A549 (cell line): ENCODE measurements at regions not wholly inside any gene's neighbourhood (a gene's known extent, or its start where the extent isn't known, plus 50 kb on each side); places are given as distances from the start of the nearest gene placed in this dataset.

Experiments used
- ATAC-seq, 2 experiments: fragments of 200-7000 bp in 1 of 2; fragments of >200 bp in 1 of 2; cut with Nextera tagmentation in 1 of 2; cut with Tn5 transposase in 1 of 2; 3 replicates each; pipeline versions ENCODE4 v1.8.0 to v1.9.1; 2018 to 2020; ENCODE audit warnings: mild to moderate bottlenecking in 1 of 2, moderate library complexity in 1 of 2
- CTCF ChIA-PET: fragments of 300-600 bp; sonication (Branson Sonifier 250); formaldehyde crosslinking; extraction: SDS; loops from one replicate; lab custom pipeline; 2021; ENCODE audit warnings: antibody characterized with exemption, inconsistent platforms; lab: Yijun Ruan, JAX
- POLR2A ChIA-PET: fragments of 350-600 bp; formaldehyde crosslinking; extraction: SDS; loops from one replicate; lab custom pipeline; 2021; ENCODE audit warnings: antibody characterized with exemption, inconsistent platforms; lab: Yijun Ruan, JAX
- DNase-seq, 2 experiments: peaks; one replicate each; pipeline versions ENCODE4 v3.0.0 to v3.0.0-alpha.2; 2011 to 2016; ENCODE audit warnings: low read depth in 1 of 2, low spot score in 1 of 2
- FAIRE-seq: peaks from 2 replicates; lab custom pipeline; 2011; peaks lifted over from hg19 to GRCh38; lab: Jason Lieb, UNC
- H3K27ac ChIP-seq, 2 experiments: fragments of >200 bp; sonication (Bioruptor Twin); formaldehyde crosslinking; 3 replicates each; pipeline ENCODE4 v1.5.1; 2016 to 2017
- H3K4me1 ChIP-seq: fragments of >200 bp; sonication (Bioruptor Twin); formaldehyde crosslinking; 3 replicates; pipeline ENCODE4 v1.6.1; 2016
- H3K4me2 ChIP-seq: fragments of >200 bp; sonication (Bioruptor Twin); formaldehyde crosslinking; 3 replicates; pipeline ENCODE4 v1.6.1; 2016
- H3K4me3 ChIP-seq: fragments of >200 bp; sonication (Bioruptor Twin); formaldehyde crosslinking; 3 replicates; pipeline ENCODE4 v1.5.1; 2016
- H3K9me3 ChIP-seq: fragments of >200 bp; sonication (Bioruptor Twin); formaldehyde crosslinking; 3 replicates; pipeline ENCODE4 v1.6.1; 2016
- BHLHE40 ChIP-seq: IDR thresholded peaks from 2 replicates; pipeline ENCODE4 v1.6.1; 2012; ENCODE audit warnings: low read depth, low read length, inconsistent platforms
- CBX8 ChIP-seq: fragments of 200-600 bp; sonication (generic); IDR thresholded peaks from 2 replicates; pipeline ENCODE4 v1.6.1; 2016
- CEBPB ChIP-seq, 2 experiments: fragments of >200 bp in 1 of 2; sonication (Bioruptor Twin) in 1 of 2; formaldehyde crosslinking in 1 of 2; IDR thresholded peaks; 2 replicates each; pipeline ENCODE4 v1.6.1; 2012 to 2016
- CHD4 ChIP-seq: fragments of 200-600 bp; sonication (generic); IDR thresholded peaks from 2 replicates; pipeline ENCODE4 v1.6.1; 2016; ENCODE audit warnings: antibody characterized with exemption, mild to moderate bottlenecking, borderline replicate concordance
- EHMT2 ChIP-seq: fragments of 200-600 bp; sonication (generic); IDR thresholded peaks from 2 replicates; pipeline ENCODE4 v1.6.1; 2016; ENCODE audit warnings: antibody characterized with exemption, low read depth, mild to moderate bottlenecking, moderate library complexity
- EP300 ChIP-seq, 2 experiments: fragments of >200 bp; sonication (Bioruptor Twin); formaldehyde crosslinking; IDR thresholded peaks; 2 replicates in 1 of 2; 3 replicates in 1 of 2; pipeline ENCODE4 v1.6.1; 2016 to 2017
- ESRRA ChIP-seq: fragments of 150-350 bp; IDR thresholded peaks from 2 replicates; pipeline ENCODE4 v1.6.1; 2014; ENCODE audit warnings: mild to moderate bottlenecking, low read length, borderline replicate concordance
- GATA3 ChIP-seq: IDR thresholded peaks from 2 replicates; pipeline ENCODE4 v1.6.1; 2012; ENCODE audit warnings: borderline replicate concordance
- HDAC2 ChIP-seq: fragments of 200-600 bp; sonication (generic); IDR thresholded peaks from 2 replicates; pipeline ENCODE4 v1.6.1; 2016
- HOXA7 ChIP-seq: fragments of 250-450 bp; sonication (Bioruptor Pico); IDR thresholded peaks from 2 replicates; pipeline ENCODE4 v1.5.0; 2020; ENCODE audit warnings: mild to moderate bottlenecking, moderate library complexity
- HOXB5 ChIP-seq: fragments of 250-450 bp; sonication (Bioruptor Pico); IDR thresholded peaks from 2 replicates; pipeline ENCODE4 v1.5.0; 2020; ENCODE audit warnings: mild to moderate bottlenecking, moderate library complexity
- KDM1A ChIP-seq: fragments of 200-600 bp; sonication (generic); IDR thresholded peaks from 2 replicates; pipeline ENCODE4 v1.6.1; 2016; ENCODE audit warnings: low read depth, mild to moderate bottlenecking
- NFE2L2 ChIP-seq: fragments of 150-350 bp; conservative IDR thresholded peaks from 2 replicates; pipeline ENCODE4 v1.6.1; 2014; ENCODE audit warnings: low read length
- NPAS2 ChIP-seq: fragments of 250-450 bp; sonication (Bioruptor Pico); IDR thresholded peaks from 2 replicates; pipeline ENCODE4 v1.8.0; 2022; ENCODE audit warnings: mild to moderate bottlenecking, moderate library complexity, borderline replicate concordance
- POLR2A ChIP-seq: IDR thresholded peaks from 2 replicates; pipeline ENCODE4 v1.6.1; 2012; ENCODE audit warnings: mild to moderate bottlenecking, low read length
- RAD21 ChIP-seq, 2 experiments: fragments of >200 bp in 1 of 2; sonication (Bioruptor Twin) in 1 of 2; formaldehyde crosslinking in 1 of 2; IDR thresholded peaks in 1 of 2; conservative IDR thresholded peaks in 1 of 2; 2 replicates in 1 of 2; 3 replicates in 1 of 2; pipeline ENCODE4 v1.6.1; 2012 to 2018; ENCODE audit warnings: inconsistent platforms in 1 of 2
- RARB ChIP-seq: fragments of 250-450 bp; sonication (Bioruptor Pico); IDR thresholded peaks from 2 replicates; pipeline ENCODE4 v1.8.0; 2021; ENCODE audit warnings: mild to moderate bottlenecking, moderate library complexity
- RCOR1 ChIP-seq: fragments of 150-350 bp; IDR thresholded peaks from 2 replicates; pipeline ENCODE4 v1.6.1; 2014; ENCODE audit warnings: antibody characterized with exemption, low read length, low read depth
- SMC3 ChIP-seq: fragments of >200 bp; sonication (Bioruptor Twin); formaldehyde crosslinking; IDR thresholded peaks from 3 replicates; pipeline ENCODE4 v1.6.1; 2018; ENCODE audit warnings: inconsistent platforms
- TP53 ChIP-seq: fragments of 250-450 bp; sonication (Bioruptor Pico); IDR thresholded peaks from 2 replicates; pipeline ENCODE4 v1.5.0; 2021; ENCODE audit warnings: mild to moderate bottlenecking, moderate library complexity
- ZFP36 ChIP-seq: fragments of 450-650 bp; IDR thresholded peaks from 2 replicates; pipeline ENCODE4 v1.6.1; 2014; ENCODE audit warnings: borderline replicate concordance; ENCODE audit not compliant: partially characterized antibody
- WGBS: methylation state at CpG from one replicate; pipeline ENCODE4 v1.1.6; 2017; ENCODE audit errors: missing lambda C conversion rate; 5-methylcytosine and 5-hydroxymethylcytosine counted together
- TF ChIP-seq, protein P1 (sequence below): IDR thresholded peaks from 2 replicates; pipeline ENCODE4 v1.6.1; 2012; ENCODE audit warnings: low read depth, borderline replicate concordance
- TF ChIP-seq, protein P2 (sequence below): fragments of >200 bp; sonication (Bioruptor Twin); formaldehyde crosslinking; IDR thresholded peaks from 3 replicates; pipeline ENCODE4 v1.5.1; 2016
- TF ChIP-seq, protein P3 (sequence below): fragments of >200 bp; sonication (Bioruptor Twin); formaldehyde crosslinking; IDR thresholded peaks from 3 replicates; pipeline ENCODE4 v1.6.1; 2016
- TF ChIP-seq, protein P4 (sequence below): fragments of 150-350 bp; IDR thresholded peaks from 2 replicates; pipeline ENCODE4 v1.6.1; 2014; ENCODE audit warnings: low read depth, mild to moderate bottlenecking, low read length

DNA sequence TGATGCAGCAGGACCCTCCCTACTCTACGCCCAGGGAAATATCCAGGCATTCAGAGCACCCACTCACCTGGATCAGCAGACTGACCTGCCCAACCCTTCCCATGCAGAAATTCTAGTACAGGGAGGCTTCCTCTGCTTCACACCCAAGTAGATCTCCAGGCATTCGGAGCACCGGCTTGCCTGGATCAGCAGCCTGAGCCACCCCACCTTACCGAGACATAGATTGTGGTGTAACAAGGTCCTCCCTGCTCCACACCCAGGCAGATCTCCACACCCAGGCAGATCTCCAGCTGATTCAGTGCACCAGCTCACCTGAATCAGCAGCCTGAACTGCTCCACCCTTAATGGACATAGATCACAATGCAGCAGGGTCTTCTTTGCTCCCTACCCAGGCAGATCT, 215.1 kb upstream of the CPEB2 start:
- Histone ChIP-seq H3K9me3 (peaks cover 6% of the 10 kb centered on the region; the same call in 1 of the 3 replicates), H3K27ac (no peak overlapping the region), H3K4me2 (no peak overlapping the region), H3K4me1 (peaks cover under 1% of the 10 kb centered on the region; the same call in 1 of the 3 replicates), H3K4me3 (no peak overlapping the region)
- no peak for FAIRE-seq
- ATAC-seq: no peak
- TF ChIP-seq HDAC2 (no peak), NPAS2 (CRISPR knock-in tag) (no peak), ESRRA (no peak), KDM1A (no peak), RARB (CRISPR knock-in tag) (no peak), CHD4 (no peak), ZFP36 (no peak), TP53 (CRISPR knock-in tag) (no peak), NFE2L2 (no peak), BHLHE40 (no peak), EP300 (IDR thresholded peaks at IDR 0.05) (no peak), EHMT2 (no peak), HOXB5 (no peak), GATA3 (no peak), RAD21 (conservative IDR thresholded peaks at IDR 0.05 in 1 of 2, IDR thresholded peaks at IDR 0.05 in 1 of 2) (no peak)
- TF ChIP-seq, protein P1, sequence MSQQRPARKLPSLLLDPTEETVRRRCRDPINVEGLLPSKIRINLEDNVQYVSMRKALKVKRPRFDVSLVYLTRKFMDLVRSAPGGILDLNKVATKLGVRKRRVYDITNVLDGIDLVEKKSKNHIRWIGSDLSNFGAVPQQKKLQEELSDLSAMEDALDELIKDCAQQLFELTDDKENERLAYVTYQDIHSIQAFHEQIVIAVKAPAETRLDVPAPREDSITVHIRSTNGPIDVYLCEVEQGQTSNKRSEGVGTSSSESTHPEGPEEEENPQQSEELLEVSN: no peak
- TF ChIP-seq, protein P2, sequence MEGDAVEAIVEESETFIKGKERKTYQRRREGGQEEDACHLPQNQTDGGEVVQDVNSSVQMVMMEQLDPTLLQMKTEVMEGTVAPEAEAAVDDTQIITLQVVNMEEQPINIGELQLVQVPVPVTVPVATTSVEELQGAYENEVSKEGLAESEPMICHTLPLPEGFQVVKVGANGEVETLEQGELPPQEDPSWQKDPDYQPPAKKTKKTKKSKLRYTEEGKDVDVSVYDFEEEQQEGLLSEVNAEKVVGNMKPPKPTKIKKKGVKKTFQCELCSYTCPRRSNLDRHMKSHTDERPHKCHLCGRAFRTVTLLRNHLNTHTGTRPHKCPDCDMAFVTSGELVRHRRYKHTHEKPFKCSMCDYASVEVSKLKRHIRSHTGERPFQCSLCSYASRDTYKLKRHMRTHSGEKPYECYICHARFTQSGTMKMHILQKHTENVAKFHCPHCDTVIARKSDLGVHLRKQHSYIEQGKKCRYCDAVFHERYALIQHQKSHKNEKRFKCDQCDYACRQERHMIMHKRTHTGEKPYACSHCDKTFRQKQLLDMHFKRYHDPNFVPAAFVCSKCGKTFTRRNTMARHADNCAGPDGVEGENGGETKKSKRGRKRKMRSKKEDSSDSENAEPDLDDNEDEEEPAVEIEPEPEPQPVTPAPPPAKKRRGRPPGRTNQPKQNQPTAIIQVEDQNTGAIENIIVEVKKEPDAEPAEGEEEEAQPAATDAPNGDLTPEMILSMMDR: no peak
- 100% methylated on average over 1 of the region's 4 CpGs for WGBS
- CTCF ChIA-PET: no interaction called here
- no peak for DNase-seq
- POLR2A ChIA-PET: no interaction called here

DNA sequence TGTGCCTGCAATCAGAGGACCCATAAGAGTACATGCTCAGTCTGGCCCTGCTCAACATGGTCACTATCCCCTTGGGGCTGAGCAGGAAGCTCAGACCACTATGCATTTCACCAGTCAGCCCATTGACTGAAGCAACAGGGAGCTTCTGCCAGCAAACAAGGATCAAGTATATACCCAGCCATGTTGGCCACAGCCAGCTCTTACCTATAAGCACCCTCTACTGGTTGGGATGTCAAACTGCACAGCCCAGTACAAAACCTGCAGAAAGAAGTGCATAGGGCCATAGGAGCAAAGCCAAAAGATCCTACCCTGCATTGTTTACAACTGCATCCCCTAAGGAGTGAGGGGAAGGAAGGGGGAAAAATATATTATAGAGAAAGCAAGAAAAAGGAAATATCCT, 214.4 kb upstream of the CPEB2 start:
- no peak for ATAC-seq
- peaks cover 7% of the 10 kb centered on the region for H3K4me1 ChIP-seq
- ChIA-PET CTCF (no interaction called here), POLR2A (no interaction called here)
- no peak overlapping the region for H3K27ac ChIP-seq
- DNase-seq: peak in 1 of 2 experiments; percentile 31
- no peak overlapping the region for H3K4me3 ChIP-seq
- no peak for FAIRE-seq
- H3K9me3 ChIP-seq: peaks cover 6% of the 10 kb centered on the region; the same call in 1 of the 3 replicates
- TF ChIP-seq CBX8: no peak
- peak in 1 of 2 experiments; percentile 41; a peak in 2 of 5 replicates for TF ChIP-seq RAD21 (conservative IDR thresholded peaks at IDR 0.05 in 1 of 2, IDR thresholded peaks at IDR 0.05 in 1 of 2)
- TF ChIP-seq HOXA7 (CRISPR knock-in tag): no peak
- TF ChIP-seq, protein P3, sequence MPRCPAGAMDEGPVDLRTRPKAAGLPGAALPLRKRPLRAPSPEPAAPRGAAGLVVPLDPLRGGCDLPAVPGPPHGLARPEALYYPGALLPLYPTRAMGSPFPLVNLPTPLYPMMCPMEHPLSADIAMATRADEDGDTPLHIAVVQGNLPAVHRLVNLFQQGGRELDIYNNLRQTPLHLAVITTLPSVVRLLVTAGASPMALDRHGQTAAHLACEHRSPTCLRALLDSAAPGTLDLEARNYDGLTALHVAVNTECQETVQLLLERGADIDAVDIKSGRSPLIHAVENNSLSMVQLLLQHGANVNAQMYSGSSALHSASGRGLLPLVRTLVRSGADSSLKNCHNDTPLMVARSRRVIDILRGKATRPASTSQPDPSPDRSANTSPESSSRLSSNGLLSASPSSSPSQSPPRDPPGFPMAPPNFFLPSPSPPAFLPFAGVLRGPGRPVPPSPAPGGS: no peak
- H3K4me2 ChIP-seq: no peak overlapping the region

DNA sequence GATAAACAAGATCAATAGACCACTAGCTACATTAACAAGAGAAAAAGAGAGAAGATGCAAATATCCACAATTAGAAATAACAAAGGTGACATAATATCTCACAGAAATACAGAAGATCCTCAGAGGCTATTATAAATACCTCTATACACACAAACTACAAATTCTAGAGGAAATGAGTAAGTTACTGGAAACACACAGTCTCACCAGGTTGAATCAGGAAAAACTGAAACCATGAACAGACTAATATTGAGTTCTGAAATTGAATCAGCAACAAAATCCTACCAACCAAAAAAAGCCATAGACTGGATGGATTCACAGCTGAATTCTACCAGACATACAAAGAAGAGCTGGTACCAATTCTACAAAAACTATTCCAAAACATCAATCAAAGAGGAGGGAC, 211.8 kb upstream of the CPEB2 start:
- ChIA-PET POLR2A (no interaction called here), CTCF (no interaction called here)
- DNase-seq: no peak
- no peak for FAIRE-seq
- Histone ChIP-seq H3K4me2 (no peak overlapping the region), H3K9me3 (peaks cover 6% of the 10 kb centered on the region; the same call in 1 of the 3 replicates), H3K27ac (no peak overlapping the region), H3K4me3 (no peak overlapping the region), H3K4me1 (peaks cover 10% of the 10 kb centered on the region)
- TF ChIP-seq CEBPB (IDR thresholded peaks at IDR 0.05) (no peak), SMC3 (no peak), BHLHE40 (no peak), KDM1A (no peak), POLR2A (no peak), RCOR1 (no peak), EHMT2 (no peak)
- TF ChIP-seq, protein P2: no peak
- TF ChIP-seq, protein P3: no peak
- TF ChIP-seq, protein P4, sequence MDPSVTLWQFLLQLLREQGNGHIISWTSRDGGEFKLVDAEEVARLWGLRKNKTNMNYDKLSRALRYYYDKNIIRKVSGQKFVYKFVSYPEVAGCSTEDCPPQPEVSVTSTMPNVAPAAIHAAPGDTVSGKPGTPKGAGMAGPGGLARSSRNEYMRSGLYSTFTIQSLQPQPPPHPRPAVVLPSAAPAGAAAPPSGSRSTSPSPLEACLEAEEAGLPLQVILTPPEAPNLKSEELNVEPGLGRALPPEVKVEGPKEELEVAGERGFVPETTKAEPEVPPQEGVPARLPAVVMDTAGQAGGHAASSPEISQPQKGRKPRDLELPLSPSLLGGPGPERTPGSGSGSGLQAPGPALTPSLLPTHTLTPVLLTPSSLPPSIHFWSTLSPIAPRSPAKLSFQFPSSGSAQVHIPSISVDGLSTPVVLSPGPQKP: no peak
- no peak for ATAC-seq
